GM18520 (cell line): ENCODE measurements at regions not wholly inside any gene's neighbourhood (a gene's known extent, or its start where the extent isn't known, plus 50 kb on each side); places are given as distances from the start of the nearest gene placed in this dataset.
A peak's percentile ranks its signal among the peaks of the same experiment; 100 is the strongest.
"Not testable (repeated sequence)": the region's sequence is repeated elsewhere in the genome, so short reads cannot be mapped to it uniquely, and the experiment has no call there.

Experiments
- ATAC-seq: cut with Tn5 transposase; IDR thresholded peaks from one replicate; pipeline ENCODE4 v1.9.1; 2021; ENCODE audit not compliant: unreplicated experiment

GRCh38 chr11:100528872-100529416 lies 158.1 kb upstream of the ARHGAP42 start:
- no peak for ATAC-seq

GRCh38 chr11:100531290-100531689 lies 155.8 kb upstream of the ARHGAP42 start:
- ATAC-seq = not testable (repeated sequence)

GRCh38 chr11:100536979-100537378 lies 150.1 kb upstream of the ARHGAP42 start:
- ATAC-seq = no peak

GRCh38 chr11:100543386-100543785 lies 143.7 kb upstream of the ARHGAP42 start:
- ATAC-seq = no peak

- ATAC-seq = no peak
These were observed 141.5 kb upstream of the ARHGAP42 start for GRCh38 chr11:100545556-100545955.

GRCh38 chr11:100545970-100546369 lies 141.1 kb upstream of the ARHGAP42 start:
- ATAC-seq = no peak

- no peak for ATAC-seq
These were observed 140.4 kb upstream of the ARHGAP42 start for GRCh38 chr11:100546714-100547113.

- ATAC-seq = no peak
These were observed 136.8 kb upstream of the ARHGAP42 start for GRCh38 chr11:100550298-100550697.

GRCh38 chr11:100550912-100551632 lies 136.0 kb upstream of the ARHGAP42 start:
- no peak for ATAC-seq

- ATAC-seq = no peak
These were observed 131.2 kb upstream of the ARHGAP42 start for GRCh38 chr11:100555931-100556330.

GRCh38 chr11:100556781-100557180 lies 130.3 kb upstream of the ARHGAP42 start:
- no peak for ATAC-seq

- ATAC-seq = no peak
These were observed 129.1 kb upstream of the ARHGAP42 start for GRCh38 chr11:100557830-100558611.

- no peak for ATAC-seq
These were observed 126.5 kb upstream of the ARHGAP42 start for GRCh38 chr11:100560606-100561005.

- no peak for ATAC-seq
These were observed 125.8 kb upstream of the ARHGAP42 start for GRCh38 chr11:100561323-100561722.

GRCh38 chr11:100562128-100562527 lies 125.0 kb upstream of the ARHGAP42 start:
- no peak for ATAC-seq

GRCh38 chr11:100563541-100564280 lies 123.4 kb upstream of the ARHGAP42 start:
- no peak for ATAC-seq

- ATAC-seq = no peak
These were observed 113.1 kb upstream of the ARHGAP42 start for GRCh38 chr11:100573911-100574513.

- no peak for ATAC-seq
These were observed 112.0 kb upstream of the ARHGAP42 start for GRCh38 chr11:100574894-100575769.

GRCh38 chr11:100575860-100576717 lies 111.0 kb upstream of the ARHGAP42 start:
- peak; percentile 81 for ATAC-seq
